Mucosa of rectum (tissue), 2 donors: ENCODE measurements at regions not wholly inside any gene's neighbourhood (a gene's known extent, or its start where the extent isn't known, plus 50 kb on each side); places are given as distances from the start of the nearest gene placed in this dataset.
"Not testable (repeated sequence)": the region's sequence is repeated elsewhere in the genome, so short reads cannot be mapped to it uniquely, and the experiment has no call there.

Experiments used
- H3K27ac ChIP-seq, 2 donors: one replicate each; pipeline ENCODE4 v1.7.0; 2013; ENCODE audit warnings: inconsistent platforms in 2 of 2, low read depth in 2 of 2, low read length in 2 of 2
- H3K27me3 ChIP-seq, 2 donors: one replicate each; pipeline ENCODE4 v1.7.0; 2013; ENCODE audit warnings: low read length in 2 of 2; ENCODE audit not compliant: control insufficient read depth in 2 of 2, insufficient read depth in 2 of 2
- H3K36me3 ChIP-seq, 2 donors: one replicate each; pipeline ENCODE4 v1.7.0; 2013; ENCODE audit warnings: low read length in 2 of 2; ENCODE audit not compliant: control insufficient read depth in 2 of 2, insufficient read depth in 2 of 2
- H3K4me1 ChIP-seq, 2 donors: one replicate each; pipeline ENCODE4 v1.7.0; 2013; ENCODE audit warnings: low read length in 2 of 2, mild to moderate bottlenecking in 1 of 2; ENCODE audit not compliant: control insufficient read depth in 2 of 2, insufficient read depth in 2 of 2
- H3K4me3 ChIP-seq, 2 donors: one replicate each; pipeline ENCODE4 v1.7.0; 2013; ENCODE audit warnings: low read length in 2 of 2
- H3K9ac ChIP-seq, 2 donors: one replicate each; pipeline ENCODE4 v1.7.0; 2013; ENCODE audit warnings: low read length in 2 of 2, low read depth in 1 of 2, mild to moderate bottlenecking in 1 of 2
- H3K9me3 ChIP-seq, 2 donors: one replicate each; pipeline ENCODE4 v1.7.0; 2013; ENCODE audit warnings: low read length in 2 of 2; ENCODE audit not compliant: control insufficient read depth in 2 of 2
- donor health status: healthy.
- donor health status: Normal muscosa, but diverticular disease.

GRCh38 chr6:113070681-113071080, 723.6 kb downstream of the RFPL4B start:
- H3K36me3 ChIP-seq, H3K4me1 ChIP-seq, H3K27ac ChIP-seq, H3K4me3 ChIP-seq, H3K27me3 ChIP-seq, H3K9ac ChIP-seq, H3K9me3 ChIP-seq: not testable (repeated sequence)

DNA sequence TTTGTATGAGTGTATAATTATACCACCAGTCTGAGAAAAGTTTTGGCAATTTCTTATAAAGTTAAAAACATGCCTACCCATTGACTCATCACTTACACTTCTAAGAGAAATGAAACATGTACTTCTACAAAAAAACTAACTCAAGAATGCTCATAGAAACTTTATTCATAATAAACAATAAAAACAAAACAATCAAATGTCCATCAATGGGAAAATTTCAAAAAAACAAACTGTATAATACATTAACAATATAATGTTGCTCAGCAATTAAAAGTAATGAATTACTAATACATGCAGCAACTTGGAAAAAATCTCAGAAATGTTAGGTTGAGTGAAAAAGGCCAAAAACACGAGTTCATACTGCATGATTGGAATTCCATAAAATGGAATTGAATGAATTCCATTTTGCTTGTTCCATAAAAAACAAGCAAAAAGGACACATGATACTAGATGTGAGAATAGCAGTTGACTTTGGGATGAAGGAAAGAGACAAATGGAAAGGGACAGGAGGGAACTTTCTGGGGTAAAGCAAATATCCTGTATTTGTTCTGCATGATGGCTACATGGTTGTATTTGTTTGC, 726.6 kb downstream of the RFPL4B start:
- no peaks in the 10 kb centered on the region for H3K9me3 ChIP-seq
- no peak overlapping the region for H3K4me3 ChIP-seq
- no peak overlapping the region for H3K27ac ChIP-seq
- no peak overlapping the region for H3K9ac ChIP-seq
- no peaks in the 10 kb centered on the region for H3K27me3 ChIP-seq
- no peaks in the 10 kb centered on the region for H3K36me3 ChIP-seq
- no peaks in the 10 kb centered on the region for H3K4me1 ChIP-seq

DNA sequence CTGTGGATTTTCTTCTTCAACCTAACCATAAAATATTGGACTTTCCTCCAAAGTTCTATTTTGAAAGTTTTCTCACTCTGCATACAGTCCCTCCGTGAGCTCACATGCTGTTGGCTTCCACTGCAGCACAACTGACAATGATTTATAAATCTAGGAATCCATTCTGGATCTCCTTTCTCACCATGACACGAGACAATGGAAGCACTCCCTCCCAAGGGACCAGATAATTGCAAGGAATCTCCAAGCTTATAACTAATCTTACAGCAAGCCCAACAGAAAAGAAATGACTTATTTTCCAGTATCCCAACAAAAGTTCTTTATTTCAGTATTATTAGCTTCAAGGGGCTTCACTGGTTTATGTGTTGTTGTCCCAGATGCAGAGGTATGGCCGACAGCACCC, 729.0 kb downstream of the RFPL4B start:
- H3K9ac ChIP-seq = no peak overlapping the region
- no peaks in the 10 kb centered on the region for H3K36me3 ChIP-seq
- no peaks in the 10 kb centered on the region for H3K4me1 ChIP-seq
- H3K9me3 ChIP-seq = no peaks in the 10 kb centered on the region
- no peak overlapping the region for H3K27ac ChIP-seq
- no peak overlapping the region for H3K4me3 ChIP-seq
- no peaks in the 10 kb centered on the region for H3K27me3 ChIP-seq

DNA sequence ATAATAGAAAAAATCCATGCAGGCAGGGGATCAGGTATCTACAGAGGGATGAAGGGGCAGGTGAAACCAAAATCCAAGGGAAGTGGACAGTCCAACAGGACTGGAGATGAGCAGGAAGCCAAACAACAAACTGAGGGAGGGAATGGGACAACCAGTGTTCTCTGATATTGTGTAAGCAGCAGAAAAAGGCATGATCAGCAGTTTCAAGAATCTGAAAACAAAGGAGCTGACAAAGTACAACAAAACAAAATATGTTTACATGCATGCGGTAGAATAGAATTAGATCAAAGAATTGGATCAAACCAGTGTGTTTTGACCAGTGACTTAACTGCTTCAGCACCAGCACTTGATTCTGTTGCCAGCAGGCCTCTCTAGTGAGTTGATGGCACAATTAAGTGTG, 729.7 kb downstream of the RFPL4B start:
- Histone ChIP-seq H3K36me3 (no peaks in the 10 kb centered on the region), H3K9me3 (no peaks in the 10 kb centered on the region), H3K27me3 (no peaks in the 10 kb centered on the region), H3K9ac (no peak overlapping the region), H3K4me1 (no peaks in the 10 kb centered on the region), H3K4me3 (no peak overlapping the region), H3K27ac (no peak overlapping the region)

DNA sequence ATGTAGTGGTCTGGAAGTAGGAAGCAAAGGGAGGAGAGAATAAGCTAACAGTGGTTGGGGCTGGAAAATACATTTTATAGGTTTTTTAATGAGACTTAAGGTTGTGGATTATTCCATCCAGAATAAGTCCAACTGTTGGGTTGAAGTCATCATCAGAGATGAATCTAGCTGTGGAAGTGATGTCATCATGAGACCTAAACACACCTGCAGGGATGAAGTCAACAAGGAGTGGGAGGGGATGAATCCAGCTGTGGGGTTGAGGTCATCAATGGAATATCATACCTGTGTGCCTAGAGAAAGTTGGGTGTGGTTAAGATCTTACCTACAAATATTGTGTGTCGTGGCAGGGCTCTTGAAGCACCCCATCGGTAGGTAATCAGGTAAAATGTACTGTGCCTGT, 730.7 kb downstream of the RFPL4B start:
- Histone ChIP-seq H3K9me3 (no peaks in the 10 kb centered on the region), H3K4me1 (no peaks in the 10 kb centered on the region), H3K27ac (no peak overlapping the region), H3K27me3 (no peaks in the 10 kb centered on the region), H3K9ac (no peak overlapping the region), H3K36me3 (no peaks in the 10 kb centered on the region), H3K4me3 (no peak overlapping the region)

DNA sequence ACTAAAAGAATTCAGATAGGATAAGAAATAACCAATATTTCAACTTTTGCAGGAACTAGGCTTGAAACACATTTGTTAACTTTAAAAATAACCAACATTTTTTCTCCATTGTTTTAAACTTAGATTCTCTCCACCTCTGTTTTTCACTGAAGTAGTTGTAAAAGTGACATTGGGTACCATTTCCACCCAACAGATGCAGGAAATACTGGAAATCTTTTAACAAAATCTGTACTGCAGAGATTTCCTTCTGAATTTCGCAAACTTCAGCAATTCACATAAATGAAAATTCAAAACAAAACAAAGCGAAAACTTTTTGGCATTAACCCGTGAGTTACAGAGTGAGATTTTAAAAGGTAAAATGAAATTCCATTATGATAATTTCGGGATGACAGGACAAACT, 731.7 kb downstream of the RFPL4B start:
- no peak overlapping the region for H3K9ac ChIP-seq
- H3K27me3 ChIP-seq = no peaks in the 10 kb centered on the region
- H3K9me3 ChIP-seq = no peaks in the 10 kb centered on the region

DNA sequence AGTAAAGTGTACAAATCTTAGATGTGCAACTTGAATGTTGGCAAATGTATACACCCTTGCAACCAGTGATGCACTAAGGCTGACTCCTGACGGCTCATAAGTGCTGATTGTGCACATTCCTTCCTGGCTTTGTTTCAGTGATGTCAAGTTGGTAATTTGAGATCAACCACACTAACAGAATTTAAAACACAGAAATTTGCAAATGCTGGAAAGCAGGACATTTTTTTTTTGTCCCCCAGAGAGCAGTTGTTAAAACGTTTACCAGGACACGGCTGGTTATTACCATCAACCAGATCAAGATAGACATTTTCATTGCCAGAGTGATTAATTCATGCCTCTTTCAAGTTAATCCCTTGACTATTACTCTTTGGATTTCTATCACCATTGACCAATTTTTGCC, 735.6 kb downstream of the RFPL4B start:
- Histone ChIP-seq H3K4me1 (no peaks in the 10 kb centered on the region), H3K27ac (no peak overlapping the region), H3K9ac (no peak overlapping the region), H3K36me3 (no peaks in the 10 kb centered on the region), H3K9me3 (no peaks in the 10 kb centered on the region), H3K27me3 (no peaks in the 10 kb centered on the region), H3K4me3 (no peak overlapping the region)

More for the DNA sequence above, 731.7 kb downstream of the RFPL4B start:
- Histone ChIP-seq H3K27ac (no peak overlapping the region), H3K36me3 (no peaks in the 10 kb centered on the region), H3K4me1 (no peaks in the 10 kb centered on the region), H3K4me3 (no peak overlapping the region)

DNA sequence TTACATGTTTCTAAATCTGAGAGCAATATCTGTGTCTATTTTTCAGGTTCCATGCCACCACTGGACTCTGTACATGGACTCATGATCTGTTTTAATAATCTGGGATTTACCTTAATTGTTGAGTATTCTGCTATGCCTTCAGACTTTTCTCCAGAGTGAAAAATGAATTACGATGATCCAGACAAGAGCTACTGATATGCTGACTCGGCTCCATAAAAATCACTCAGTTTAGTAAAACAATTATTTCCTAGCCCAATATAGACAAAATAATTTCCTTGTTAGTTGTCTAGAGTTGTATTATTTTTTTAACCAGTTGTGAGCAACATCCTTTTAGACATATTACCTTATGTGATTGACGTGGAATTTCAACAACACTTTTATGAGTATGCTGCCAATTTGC, 736.8 kb downstream of the RFPL4B start:
- H3K4me1 ChIP-seq = no peaks in the 10 kb centered on the region
- H3K27ac ChIP-seq = no peak overlapping the region
- H3K4me3 ChIP-seq = no peak overlapping the region
- no peaks in the 10 kb centered on the region for H3K9me3 ChIP-seq
- no peaks in the 10 kb centered on the region for H3K36me3 ChIP-seq
- H3K9ac ChIP-seq = no peak overlapping the region
- no peaks in the 10 kb centered on the region for H3K27me3 ChIP-seq

DNA sequence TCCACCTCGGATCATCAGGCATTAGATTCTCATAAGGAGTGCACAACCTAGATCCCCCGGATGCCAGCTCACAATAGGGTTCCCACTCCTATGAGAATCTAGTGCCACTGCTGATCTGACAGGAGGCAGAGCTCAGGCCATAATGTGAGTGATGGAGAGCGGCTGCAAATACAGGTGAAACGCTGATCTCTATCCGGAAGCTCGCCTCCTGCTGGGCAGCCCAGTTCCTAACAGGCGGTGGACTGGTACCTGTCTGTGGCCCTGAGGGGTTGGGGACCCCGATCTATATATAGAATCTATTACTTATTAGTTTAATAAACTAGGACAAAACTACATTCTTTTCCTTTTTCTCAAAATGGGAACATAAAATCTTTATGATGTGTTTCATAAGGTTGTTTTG, 741.9 kb downstream of the RFPL4B start:
- no peak overlapping the region for H3K9ac ChIP-seq
- H3K27me3 ChIP-seq = no peaks in the 10 kb centered on the region
- no peaks in the 10 kb centered on the region for H3K36me3 ChIP-seq
- no peaks in the 10 kb centered on the region for H3K9me3 ChIP-seq
- H3K4me3 ChIP-seq = no peak overlapping the region
- H3K27ac ChIP-seq = no peak overlapping the region
- no peaks in the 10 kb centered on the region for H3K4me1 ChIP-seq

DNA sequence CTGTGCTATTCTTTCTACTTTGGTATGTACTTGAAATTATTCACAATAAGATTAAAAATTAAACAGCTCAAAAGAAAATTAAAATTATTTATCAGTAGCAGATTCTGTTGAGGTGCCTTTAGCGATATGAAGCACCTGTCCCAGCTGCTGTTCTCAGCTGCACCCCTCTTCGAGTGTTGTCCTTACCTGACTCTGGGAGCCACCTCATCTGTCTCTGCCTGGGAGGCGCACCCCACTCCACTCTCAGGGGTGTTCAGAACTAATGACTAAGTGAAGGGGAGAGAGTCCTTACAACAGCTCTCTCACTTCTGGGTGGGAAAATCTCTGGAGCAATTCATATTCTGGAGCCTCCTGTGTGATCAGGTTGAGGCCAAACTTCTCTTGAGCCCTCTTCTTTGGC, 745.7 kb downstream of the RFPL4B start:
- Histone ChIP-seq H3K9ac (no peak overlapping the region), H3K36me3 (no peaks in the 10 kb centered on the region), H3K4me1 (no peaks in the 10 kb centered on the region), H3K4me3 (no peak overlapping the region), H3K27me3 (no peaks in the 10 kb centered on the region), H3K9me3 (no peaks in the 10 kb centered on the region), H3K27ac (no peak overlapping the region)

GRCh38 chr6:113094779-113095178, 747.6 kb downstream of the RFPL4B start:
- Histone ChIP-seq H3K4me1 (no peaks in the 10 kb centered on the region), H3K27ac (no peak overlapping the region), H3K4me3 (no peak overlapping the region), H3K9ac (no peak overlapping the region), H3K27me3 (no peaks in the 10 kb centered on the region), H3K9me3 (no peaks in the 10 kb centered on the region), H3K36me3 (no peaks in the 10 kb centered on the region)
